GM23248 (cell line): ENCODE measurements at regions not wholly inside any gene's neighbourhood (a gene's known extent, or its start where the extent isn't known, plus 50 kb on each side); places are given as distances from the start of the nearest gene placed in this dataset.

Experiments used
- EZH2 ChIP-seq: fragments of 200-600 bp; sonication (generic); IDR thresholded peaks from 2 replicates; pipeline ENCODE4 v1.6.1; 2018; ENCODE audit warnings: antibody characterized with exemption, mild to moderate bottlenecking; ENCODE audit not compliant: insufficient read depth, poor library complexity, severe bottlenecking
- EZH2phosphoT487 ChIP-seq: fragments of 200-600 bp; sonication (generic); IDR thresholded peaks from 2 replicates; pipeline ENCODE4 v1.6.1; 2018; ENCODE audit warnings: antibody characterized with exemption, moderate library complexity, mild to moderate bottlenecking, low read depth; ENCODE audit not compliant: insufficient read depth

GRCh38 chr1:14137411-14138134 lies 437.6 kb downstream of the PRDM2 start:
- TF ChIP-seq EZH2 (no peak), EZH2phosphoT487 (no peak)
